NCI-H2029 (cell line): ENCODE measurements at regions not wholly inside any gene's neighbourhood (a gene's known extent, or its start where the extent isn't known, plus 50 kb on each side); places are given as distances from the start of the nearest gene placed in this dataset.
"Not testable (repeated sequence)": the region's sequence is repeated elsewhere in the genome, so short reads cannot be mapped to it uniquely, and the experiment has no call there.

Source experiments
- DNase-seq: peaks from one replicate; lab custom pipeline; 2025; lab: John Stamatoyannopoulos, UW

- no peak for DNase-seq
Observed at GRCh38 chr2:53028746-53029423, 738.7 kb upstream of the CHAC2 start.

- DNase-seq = no peak
Observed at GRCh38 chr2:53028225-53028624, 739.4 kb upstream of the CHAC2 start.

GRCh38 chr2:53022248-53022647 lies 745.4 kb upstream of the CHAC2 start:
- DNase-seq = not testable (repeated sequence)

GRCh38 chr2:53021828-53022227 lies 745.8 kb upstream of the CHAC2 start:
- no peak for DNase-seq

GRCh38 chr2:53021292-53021691 lies 746.3 kb upstream of the CHAC2 start:
- DNase-seq = no peak

- DNase-seq = no peak
Observed at GRCh38 chr2:53018825-53019425, 748.7 kb upstream of the CHAC2 start.

GRCh38 chr2:53006980-53007379 lies 760.6 kb upstream of the CHAC2 start:
- no peak for DNase-seq

GRCh38 chr2:53004413-53004812 lies 763.2 kb upstream of the CHAC2 start:
- DNase-seq = no peak

- DNase-seq = no peak
Observed at GRCh38 chr2:52995424-52995823, 772.2 kb upstream of the CHAC2 start.

GRCh38 chr2:52976143-52976949 lies 791.3 kb upstream of the CHAC2 start:
- no peak for DNase-seq

- DNase-seq = no peak
Observed at GRCh38 chr2:52974127-52974526, 793.5 kb upstream of the CHAC2 start.

- no peak for DNase-seq
Observed at GRCh38 chr2:52970642-52971041, 797.0 kb upstream of the CHAC2 start.

- DNase-seq = no peak
Observed at GRCh38 chr2:52968043-52968442, 799.6 kb upstream of the CHAC2 start.

GRCh38 chr2:52964916-52965530 lies 802.6 kb upstream of the CHAC2 start:
- DNase-seq = peak; percentile 43

GRCh38 chr2:52961403-52961802 lies 806.2 kb upstream of the CHAC2 start:
- no peak for DNase-seq

- no peak for DNase-seq
Observed at GRCh38 chr2:52960881-52961280, 806.7 kb upstream of the CHAC2 start.

GRCh38 chr2:52959801-52960200 lies 807.8 kb upstream of the CHAC2 start:
- no peak for DNase-seq

GRCh38 chr2:52956766-52957165 lies 810.8 kb upstream of the CHAC2 start:
- no peak for DNase-seq

- no peak for DNase-seq
Observed at GRCh38 chr2:52956118-52956517, 811.5 kb upstream of the CHAC2 start.

- DNase-seq = no peak
Observed at GRCh38 chr2:52955079-52955478, 812.5 kb upstream of the CHAC2 start.

- DNase-seq = no peak
Observed at GRCh38 chr2:52940101-52940500, 827.5 kb upstream of the CHAC2 start.

- DNase-seq = no peak
Observed at GRCh38 chr2:52939250-52939649, 828.4 kb upstream of the CHAC2 start.

- no peak for DNase-seq
Observed at GRCh38 chr2:52936029-52936428, 831.6 kb upstream of the CHAC2 start.
